HEK293T (cell line): ENCODE measurements at regions not wholly inside any gene's neighbourhood (a gene's known extent, or its start where the extent isn't known, plus 50 kb on each side); places are given as distances from the start of the nearest gene placed in this dataset.

Experiments used
- ELF4 ChIP-seq: fragments of 450-650 bp; IDR thresholded peaks from 2 replicates; pipeline ENCODE4 v1.6.1; 2017; ENCODE audit warnings: antibody characterized with exemption
- FOXK2 ChIP-seq: fragments of 450-650 bp; IDR thresholded peaks from 2 replicates; pipeline ENCODE4 v1.6.1; 2016; ENCODE audit warnings: mild to moderate bottlenecking
- NFRKB ChIP-seq: fragments of 450-650 bp; IDR thresholded peaks from 2 replicates; pipeline ENCODE4 v1.6.1; 2016; ENCODE audit warnings: mild to moderate bottlenecking, moderate library complexity

- no peak for TF ChIP-seq ELF4
- no peak for TF ChIP-seq FOXK2
- TF ChIP-seq NFRKB = no peak
Measured at GRCh38 chr13:22960827-22961226, 220.0 kb upstream of the SGCG start.
